HCT116 (cell line): ENCODE measurements at regions not wholly inside any gene's neighbourhood (a gene's known extent, or its start where the extent isn't known, plus 50 kb on each side); places are given as distances from the start of the nearest gene placed in this dataset.

ENCODE experiments used
- ATAC-seq: fragments of 200-7000 bp; cut with Tn5 transposase; 2 replicates; pipeline ENCODE4 v1.9.1; 2020; ENCODE audit warnings: mild to moderate bottlenecking, moderate library complexity
- BruUV-seq: library from RNA; stranded (reverse); fragments of 400-500 nt; replicated peaks from 2 replicates; lab custom pipeline; 2021; lab: Mats Ljungman, UMichigan
- CTCF ChIA-PET: fragments of 300-600 bp; sonication (Branson Sonifier 250); formaldehyde crosslinking; loops from one replicate; lab custom pipeline; 2021; ENCODE audit warnings: antibody characterized with exemption; lab: Charles Lee
- POLR2A ChIA-PET: fragments of 300-600, 350-600 bp; sonication (Branson Sonifier 250); formaldehyde crosslinking; loops from one replicate; lab custom pipeline; 2021; ENCODE audit warnings: antibody characterized with exemption; lab: Charles Lee
- RAD21 ChIA-PET, 2 experiments: fragments of 300-600 bp; sonication (Branson Sonifier 250); formaldehyde crosslinking; loops; one replicate each; lab custom pipeline; 2023; ENCODE audit warnings: low total read pairs in 2 of 2; ENCODE audit not compliant: uncharacterized antibody in 2 of 2, unreplicated experiment in 2 of 2, low non-redundant PET in 1 of 2; lab: Charles Lee
- DNase-seq: peaks from one replicate; pipeline ENCODE4 v3.0.0-alpha.2; 2010; ENCODE audit warnings: low read depth, low spot score
- H2AFZ ChIP-seq: fragments of 200-600 bp; shearing (Covaris generic), sonication (generic); 2 replicates; pipeline ENCODE4 v1.6.1; 2017; ENCODE audit warnings: low read depth, mixed run types, mixed read lengths, antibody characterized with exemption, low read length; ENCODE audit not compliant: poor library complexity, severe bottlenecking
- H3K27ac ChIP-seq: 2 replicates; pipeline ENCODE4 v1.5.1; 2012; ENCODE audit warnings: low read depth, low read length
- H3K27me3 ChIP-seq: fragments of 200-600 bp; sonication (generic); 2 replicates; pipeline ENCODE4 v1.6.1; 2016; ENCODE audit warnings: mixed run types, low read length, mixed read lengths; ENCODE audit not compliant: insufficient read depth
- H3K36me3 ChIP-seq, 2 experiments: fragments of 200-500 bp in 1 of 2; fragments of 200-600 bp in 1 of 2; sonication (Bioruptor generic) in 1 of 2; sonication (generic) in 1 of 2; 2 replicates each; pipeline versions ENCODE4 v1.5.1 to v1.6.1; 2014 to 2016; ENCODE audit warnings: low read length in 2 of 2, inconsistent platforms in 1 of 2, mixed read lengths in 1 of 2, mixed run types in 1 of 2; ENCODE audit not compliant: insufficient read depth in 2 of 2, control insufficient read depth in 1 of 2
- H3K4me1 ChIP-seq, 2 experiments: fragments of 200-600 bp in 1 of 2; sonication (generic) in 1 of 2; 2 replicates each; pipeline versions ENCODE4 v1.5.1 to v1.6.1; 2012 to 2017; ENCODE audit warnings: low read length in 2 of 2, inconsistent platforms in 1 of 2, mild to moderate bottlenecking in 1 of 2, mixed read lengths in 1 of 2, mixed run types in 1 of 2, moderate library complexity in 1 of 2; ENCODE audit not compliant: insufficient read depth in 2 of 2, control insufficient read depth in 1 of 2
- H3K4me2 ChIP-seq: fragments of 200-600 bp; sonication (generic); 2 replicates; pipeline ENCODE4 v1.6.1; 2017; ENCODE audit warnings: mixed run types, low read length, mixed read lengths
- H3K4me3 ChIP-seq, 2 experiments: fragments of 200-600 bp in 1 of 2; sonication (generic) in 1 of 2; replicated peaks in 1 of 2; 2 replicates each; pipeline ENCODE4 v1.5.1; 2011 to 2016; ENCODE audit warnings: low read length in 2 of 2, control low read depth in 1 of 2, low read depth in 1 of 2, mild to moderate bottlenecking in 1 of 2, mixed read lengths in 1 of 2, mixed run types in 1 of 2
- H3K79me2 ChIP-seq: fragments of 200-600 bp; sonication (generic); 2 replicates; pipeline ENCODE4 v1.6.1; 2017; ENCODE audit warnings: mild to moderate bottlenecking, mixed run types, low read length, moderate library complexity, mixed read lengths; ENCODE audit not compliant: insufficient read depth
- H3K9ac ChIP-seq: fragments of 200-600 bp; sonication (generic); 2 replicates; pipeline ENCODE4 v1.6.1; 2016; ENCODE audit warnings: low read length, mixed read lengths
- H3K9me2 ChIP-seq: fragments of 200-600 bp; sonication (generic), shearing (Covaris generic); 2 replicates; pipeline ENCODE4 v1.6.1; 2017; ENCODE audit warnings: mixed run types, mild to moderate bottlenecking, moderate library complexity; ENCODE audit not compliant: insufficient read depth
- H3K9me3 ChIP-seq, 2 experiments: fragments of 200-500 bp in 1 of 2; fragments of 200-600 bp in 1 of 2; sonication (Bioruptor generic) in 1 of 2; sonication (generic) in 1 of 2; 2 replicates each; pipeline ENCODE4 v1.6.1; 2014 to 2017; ENCODE audit warnings: low read length in 2 of 2, mixed read lengths in 2 of 2, inconsistent platforms in 1 of 2, low read depth in 1 of 2, mild to moderate bottlenecking in 1 of 2, mixed run types in 1 of 2, moderate library complexity in 1 of 2; ENCODE audit not compliant: control insufficient read depth in 1 of 2, insufficient read depth in 1 of 2
- H4K20me1 ChIP-seq: fragments of 200-600 bp; sonication (generic), shearing (Covaris generic); 2 replicates; pipeline ENCODE4 v1.6.1; 2017; ENCODE audit warnings: mixed run types, mild to moderate bottlenecking, moderate library complexity; ENCODE audit not compliant: insufficient read depth
- ATF3 ChIP-seq: IDR thresholded peaks from 2 replicates; pipeline ENCODE4 v1.6.1; 2012
- CBX3 ChIP-seq: IDR thresholded peaks from 2 replicates; pipeline ENCODE4 v1.6.1; 2012; ENCODE audit warnings: low read depth
- EGR1 ChIP-seq: IDR thresholded peaks from 2 replicates; pipeline ENCODE4 v1.6.1; 2012; ENCODE audit warnings: low read depth
- ELF1 ChIP-seq: IDR thresholded peaks from 2 replicates; pipeline ENCODE4 v1.6.1; 2012; ENCODE audit warnings: low read depth, borderline replicate concordance
- EZH2 ChIP-seq: fragments of 200-600 bp; sonication (generic); IDR thresholded peaks from 2 replicates; pipeline ENCODE4 v1.6.1; 2017; ENCODE audit warnings: antibody characterized with exemption, mixed run types
- EZH2phosphoT487 ChIP-seq: fragments of 200-600 bp; IDR thresholded peaks from 2 replicates; pipeline ENCODE4 v1.6.1; 2018; ENCODE audit warnings: antibody characterized with exemption, borderline replicate concordance
- RAD21 ChIP-seq: IDR thresholded peaks from 2 replicates; pipeline ENCODE4 v1.6.1; 2012; ENCODE audit warnings: low read depth, mild to moderate bottlenecking
- REST ChIP-seq: IDR thresholded peaks from 2 replicates; pipeline ENCODE4 v1.6.1; 2012; ENCODE audit warnings: low read depth
- SIN3A ChIP-seq: IDR thresholded peaks from 2 replicates; pipeline ENCODE4 v1.6.1; 2012; ENCODE audit warnings: low read depth
- YY1 ChIP-seq: IDR thresholded peaks from 2 replicates; pipeline ENCODE4 v1.6.1; 2011; ENCODE audit warnings: low read length, low read depth, moderate library complexity, mild to moderate bottlenecking; ENCODE audit not compliant: insufficient replicate concordance; ENCODE audit errors: extremely low read depth
- ZBTB33 ChIP-seq: IDR thresholded peaks from 2 replicates; pipeline ENCODE4 v1.6.1; 2011; ENCODE audit warnings: mild to moderate bottlenecking, low read length, moderate library complexity; ENCODE audit not compliant: insufficient replicate concordance; ENCODE audit errors: extremely low read depth
- ZFX ChIP-seq: fragments of 450-650 bp; IDR thresholded peaks from 2 replicates; pipeline ENCODE4 v1.6.1; 2017
- ZNF274 ChIP-seq: fragments of 200-500 bp; sonication (Bioruptor generic); IDR thresholded peaks from 2 replicates; pipeline ENCODE4 v1.6.1; 2014; ENCODE audit warnings: mild to moderate bottlenecking, low read depth, low read length, inconsistent platforms
- intact Hi-C: fragments of 100-400 bp; cut with micrococcal nuclease; formaldehyde crosslinking; loops from 2 replicates; pipeline ENCODE4 v1.10.0; 2022

- H3K79me2 ChIP-seq = no peaks in the 10 kb centered on the region
- no peaks in the 10 kb centered on the region for H3K9me2 ChIP-seq
- ChIA-PET POLR2A (no interaction called here), CTCF (no interaction called here), RAD21 (no interaction called here)
- intact Hi-C loops = no loop called here
- no peak overlapping the region for H3K27ac ChIP-seq
- H3K27me3 ChIP-seq = no peaks in the 10 kb centered on the region
- no peak for ATAC-seq
- TF ChIP-seq ZFX (no peak), EGR1 (no peak), ELF1 (no peak)
- H3K9me3 ChIP-seq = no peaks in the 10 kb centered on the region
- no peak for DNase-seq
- H4K20me1 ChIP-seq = no peaks in the 10 kb centered on the region; the same call in 1 of the 2 replicates
- no peak overlapping the region for H3K4me2 ChIP-seq
- no peaks in the 10 kb centered on the region for H3K36me3 ChIP-seq
- H3K9ac ChIP-seq = no peak overlapping the region
- H3K4me1 ChIP-seq = no peaks in the 10 kb centered on the region
- no peak overlapping the region for H2AFZ ChIP-seq
- H3K4me3 ChIP-seq = no peak overlapping the region
- BruUV-seq = no TSS peak
These were observed 527.5 kb downstream of the GPAM start for GRCh38 chr10:111656066-111656465.

- Histone ChIP-seq H3K4me1 (no peaks in the 10 kb centered on the region), H3K9me2 (no peaks in the 10 kb centered on the region), H3K27me3 (no peaks in the 10 kb centered on the region), H3K4me3 (no peak overlapping the region), H3K27ac (no peak overlapping the region), H3K9me3 (no peaks in the 10 kb centered on the region), H2AFZ (no peak overlapping the region), H3K79me2 (no peaks in the 10 kb centered on the region), H3K4me2 (no peak overlapping the region), H3K9ac (no peak overlapping the region), H4K20me1 (no peaks in the 10 kb centered on the region), H3K36me3 (no peaks in the 10 kb centered on the region)
- ChIA-PET CTCF (no interaction called here), RAD21 (no interaction called here), POLR2A (no interaction called here)
- TF ChIP-seq EZH2 (no peak), EGR1 (no peak), ATF3 (no peak), RAD21 (no peak), YY1 (no peak), REST (no peak), ZBTB33 (no peak), ZFX (no peak), CBX3 (no peak), SIN3A (no peak), ELF1 (no peak), ZNF274 (no peak), EZH2phosphoT487 (no peak)
- no peak for DNase-seq
- no peak for ATAC-seq
- no TSS peak for BruUV-seq
- intact Hi-C loops = no loop called here
These were observed 505.8 kb downstream of the GPAM start for GRCh38 chr10:111677759-111678158.
